PC-3 (cell line): ENCODE measurements at regions not wholly inside any gene's neighbourhood (a gene's known extent, or its start where the extent isn't known, plus 50 kb on each side); places are given as distances from the start of the nearest gene placed in this dataset.
A peak's percentile ranks its signal among the peaks of the same experiment; 100 is the strongest.

Source experiments
- ATAC-seq: fragments of 200-7000 bp; cut with Tn5 transposase; 2 replicates; pipeline ENCODE4 v1.9.1; 2020; ENCODE audit warnings: mild to moderate bottlenecking, moderate library complexity
- BruUV-seq: library from RNA; stranded (reverse); fragments of 400-500 nt; replicated peaks from 2 replicates; lab custom pipeline; 2021; lab: Mats Ljungman, UMichigan
- CTCF ChIA-PET: fragments of 300-600 bp; sonication (Branson Sonifier 250); formaldehyde crosslinking; loops from one replicate; lab custom pipeline; 2022; ENCODE audit warnings: antibody characterized with exemption; lab: Charles Lee
- POLR2A ChIA-PET: fragments of 300-600 bp; sonication (Branson Sonifier 250); formaldehyde crosslinking; loops from one replicate; lab custom pipeline; 2022; ENCODE audit warnings: antibody characterized with exemption; ENCODE audit not compliant: unreplicated experiment; lab: Charles Lee
- DNase-seq: peaks from one replicate; pipeline ENCODE4 v3.0.0-alpha.2; 2015
- H2AFZ ChIP-seq: fragments of 300-600 bp; sonication (generic); 2 replicates; pipeline ENCODE4 v1.6.0; 2016; ENCODE audit warnings: antibody characterized with exemption, low read length
- H3F3A ChIP-seq: fragments of 300-600 bp; sonication (generic); one replicate; pipeline ENCODE4 v1.6.0; 2017; ENCODE audit warnings: antibody characterized with exemption, low read length, control low read depth, mild to moderate bottlenecking; ENCODE audit not compliant: unreplicated experiment
- H3K27ac ChIP-seq: fragments of 300-600 bp; sonication (generic); 2 replicates; pipeline ENCODE4 v1.5.1; 2016; ENCODE audit warnings: mild to moderate bottlenecking, low read length
- H3K27me3 ChIP-seq: fragments of 300-600 bp; sonication (generic); 2 replicates; pipeline ENCODE4 v1.6.1; 2016; ENCODE audit warnings: low read length, mixed read lengths
- H3K36me3 ChIP-seq: fragments of 300-600 bp; sonication (generic); 2 replicates; pipeline ENCODE4 v1.6.1; 2016; ENCODE audit warnings: low read depth, mixed run types, low read length, mixed read lengths
- H3K4me1 ChIP-seq: fragments of 300-600 bp; sonication (generic); 2 replicates; pipeline ENCODE4 v1.5.1; 2016; ENCODE audit warnings: low read length; ENCODE audit not compliant: insufficient read depth
- H3K4me2 ChIP-seq: fragments of 300-600 bp; sonication (generic); 2 replicates; pipeline ENCODE4 v1.6.0; 2016; ENCODE audit warnings: low read length
- H3K4me3 ChIP-seq: fragments of 300-600 bp; sonication (generic); 2 replicates; pipeline ENCODE4 v1.5.1; 2016; ENCODE audit warnings: mild to moderate bottlenecking, low read length, mixed read lengths
- H3K79me2 ChIP-seq: fragments of 300-600 bp; sonication (generic); 2 replicates; pipeline ENCODE4 v1.6.1; 2017; ENCODE audit warnings: low read length, mixed read lengths
- H3K9ac ChIP-seq: fragments of 300-600 bp; sonication (generic); 2 replicates; pipeline ENCODE4 v1.6.0; 2016; ENCODE audit warnings: mild to moderate bottlenecking, low read length
- H3K9me2 ChIP-seq: fragments of 300-600 bp; sonication (generic); replicated peaks from 2 replicates; pipeline ENCODE4 v1.6.1; 2016; ENCODE audit warnings: mixed run types, low read length, mixed read lengths
- H3K9me3 ChIP-seq: fragments of 300-600 bp; sonication (generic); 2 replicates; pipeline ENCODE4 v1.6.1; 2016; ENCODE audit warnings: low read length, mixed read lengths
- H4K20me1 ChIP-seq: fragments of 300-600 bp; sonication (generic); 2 replicates; pipeline ENCODE4 v1.6.1; 2016; ENCODE audit warnings: low read length, mixed read lengths
- EZH2 ChIP-seq: fragments of 300-600 bp; sonication (generic); IDR thresholded peaks from one replicate; pipeline ENCODE4 v1.6.1; 2017; ENCODE audit warnings: antibody characterized with exemption, mild to moderate bottlenecking, low read length; ENCODE audit not compliant: unreplicated experiment
- EZH2phosphoT487 ChIP-seq: fragments of 300-600 bp; sonication (generic); IDR thresholded peaks from 2 replicates; pipeline ENCODE4 v1.6.1; 2018; ENCODE audit warnings: mild to moderate bottlenecking, antibody characterized with exemption, low read length, borderline replicate concordance
- intact Hi-C: fragments of 100-400 bp; cut with micrococcal nuclease; formaldehyde crosslinking; loops from 2 replicates; pipeline ENCODE4 v1.9.0; 2023
- TF ChIP-seq, protein P1 (sequence below): fragments of 300-600 bp; sonication (generic); conservative IDR thresholded peaks from 2 replicates; pipeline ENCODE4 v1.5.1; 2017; ENCODE audit warnings: antibody characterized with exemption, low read depth, mild to moderate bottlenecking, low read length

DNA sequence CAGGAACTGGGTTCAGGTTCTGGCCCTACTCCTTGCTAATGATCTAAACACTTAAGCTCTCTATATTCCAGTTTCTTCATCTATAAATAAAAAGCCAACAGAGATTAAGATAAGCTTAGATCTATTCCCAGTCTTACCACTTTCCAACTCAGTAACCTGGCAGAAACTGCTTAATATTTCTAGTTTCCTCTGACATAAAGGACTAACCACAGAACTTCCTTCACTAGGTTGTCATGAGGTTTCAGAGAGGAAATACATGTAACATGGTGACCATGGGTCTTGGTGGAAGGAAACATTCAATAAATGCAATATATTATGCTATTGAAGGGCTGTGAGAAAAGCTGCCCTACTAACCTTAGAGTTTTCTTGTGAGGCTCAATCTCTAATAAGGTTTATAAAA is 114.4 kb upstream of the PDE1A start:
- Histone ChIP-seq H3K4me3 (no peak overlapping the region), H3K27ac (no peak overlapping the region), H3K36me3 (no peaks in the 10 kb centered on the region), H3K4me1 (no peaks in the 10 kb centered on the region), H3K9ac (no peak overlapping the region), H3K4me2 (no peak overlapping the region), H2AFZ (no peak overlapping the region), H3F3A (no peaks in the 10 kb centered on the region), H3K27me3 (peaks cover 5% of the 10 kb centered on the region; the same call in 1 of the 2 replicates), H3K79me2 (no peaks in the 10 kb centered on the region), H3K9me3 (no peaks in the 10 kb centered on the region), H4K20me1 (no peaks in the 10 kb centered on the region), H3K9me2 (no peaks in the 10 kb centered on the region)
- intact Hi-C loops, result no loop called here
- POLR2A ChIA-PET, result interaction anchor here (0.7 kb wide), 1 partner anchor 440 kb away, joined by 5 read pairs; no protein-coding TSS in a partner anchor
- DNase-seq (no peak), ATAC-seq (no peak)
- CTCF ChIA-PET, result interaction anchor here (0.6 kb wide), 1 partner anchor 108 kb away, joined by 3 read pairs; no protein-coding TSS in a partner anchor
- TF ChIP-seq EZH2, result no peak
- TF ChIP-seq, protein P1, sequence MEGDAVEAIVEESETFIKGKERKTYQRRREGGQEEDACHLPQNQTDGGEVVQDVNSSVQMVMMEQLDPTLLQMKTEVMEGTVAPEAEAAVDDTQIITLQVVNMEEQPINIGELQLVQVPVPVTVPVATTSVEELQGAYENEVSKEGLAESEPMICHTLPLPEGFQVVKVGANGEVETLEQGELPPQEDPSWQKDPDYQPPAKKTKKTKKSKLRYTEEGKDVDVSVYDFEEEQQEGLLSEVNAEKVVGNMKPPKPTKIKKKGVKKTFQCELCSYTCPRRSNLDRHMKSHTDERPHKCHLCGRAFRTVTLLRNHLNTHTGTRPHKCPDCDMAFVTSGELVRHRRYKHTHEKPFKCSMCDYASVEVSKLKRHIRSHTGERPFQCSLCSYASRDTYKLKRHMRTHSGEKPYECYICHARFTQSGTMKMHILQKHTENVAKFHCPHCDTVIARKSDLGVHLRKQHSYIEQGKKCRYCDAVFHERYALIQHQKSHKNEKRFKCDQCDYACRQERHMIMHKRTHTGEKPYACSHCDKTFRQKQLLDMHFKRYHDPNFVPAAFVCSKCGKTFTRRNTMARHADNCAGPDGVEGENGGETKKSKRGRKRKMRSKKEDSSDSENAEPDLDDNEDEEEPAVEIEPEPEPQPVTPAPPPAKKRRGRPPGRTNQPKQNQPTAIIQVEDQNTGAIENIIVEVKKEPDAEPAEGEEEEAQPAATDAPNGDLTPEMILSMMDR, result no peak
- no peak for TF ChIP-seq EZH2phosphoT487
- BruUV-seq, result no TSS peak

DNA sequence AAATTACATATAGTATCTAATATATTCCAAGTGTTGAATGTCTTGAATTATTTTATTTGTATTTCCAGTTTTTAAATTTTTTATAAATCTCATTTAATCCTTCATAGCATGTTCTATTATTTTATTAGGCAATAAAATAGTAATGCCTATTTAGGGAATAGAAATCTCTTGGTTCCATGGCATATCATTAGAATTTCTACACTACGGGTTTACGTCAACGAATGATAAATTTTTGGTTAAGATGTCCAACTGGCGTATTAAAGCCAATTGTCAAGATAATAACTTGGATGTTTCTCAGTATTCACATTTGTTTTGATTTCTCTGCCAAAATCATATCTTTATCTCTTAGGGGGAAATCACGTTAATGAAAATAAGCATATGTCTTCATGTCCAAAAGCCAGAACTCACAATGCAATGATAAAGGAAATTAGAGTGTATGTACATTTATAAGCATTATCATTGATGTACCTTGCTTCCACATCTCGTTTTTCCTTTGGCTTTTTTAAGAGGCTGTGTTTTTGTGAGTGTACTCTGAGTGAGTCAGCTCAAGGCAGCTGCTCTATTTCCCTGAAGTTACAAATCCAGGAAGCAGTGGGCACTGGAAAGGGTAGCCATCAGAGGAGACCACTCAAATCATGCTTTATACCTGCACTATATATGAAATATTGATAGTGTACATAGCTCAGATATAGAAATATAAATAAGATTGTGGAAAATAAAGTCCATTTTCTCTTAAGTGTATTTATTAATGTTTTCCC is 115.8 kb upstream of the PDE1A start:
- Histone ChIP-seq H3K4me2 (no peak overlapping the region), H3K9ac (no peak overlapping the region), H3K27me3 (peaks cover 13% of the 10 kb centered on the region; the same call in 1 of the 2 replicates), H3F3A (no peaks in the 10 kb centered on the region), H2AFZ (no peak overlapping the region), H3K4me3 (no peak overlapping the region), H4K20me1 (no peaks in the 10 kb centered on the region), H3K9me2 (no peaks in the 10 kb centered on the region), H3K36me3 (no peaks in the 10 kb centered on the region), H3K4me1 (no peaks in the 10 kb centered on the region), H3K27ac (no peak overlapping the region), H3K79me2 (no peaks in the 10 kb centered on the region), H3K9me3 (no peaks in the 10 kb centered on the region)
- intact Hi-C loops, result no loop called here
- BruUV-seq, result no TSS peak
- ATAC-seq, result peak; percentile 55
- TF ChIP-seq EZH2 (no peak), EZH2phosphoT487 (no peak)
- TF ChIP-seq, protein P1, result no peak
- CTCF ChIA-PET, result no interaction called here
- DNase-seq, result no peak
- POLR2A ChIA-PET, result no interaction called here

DNA sequence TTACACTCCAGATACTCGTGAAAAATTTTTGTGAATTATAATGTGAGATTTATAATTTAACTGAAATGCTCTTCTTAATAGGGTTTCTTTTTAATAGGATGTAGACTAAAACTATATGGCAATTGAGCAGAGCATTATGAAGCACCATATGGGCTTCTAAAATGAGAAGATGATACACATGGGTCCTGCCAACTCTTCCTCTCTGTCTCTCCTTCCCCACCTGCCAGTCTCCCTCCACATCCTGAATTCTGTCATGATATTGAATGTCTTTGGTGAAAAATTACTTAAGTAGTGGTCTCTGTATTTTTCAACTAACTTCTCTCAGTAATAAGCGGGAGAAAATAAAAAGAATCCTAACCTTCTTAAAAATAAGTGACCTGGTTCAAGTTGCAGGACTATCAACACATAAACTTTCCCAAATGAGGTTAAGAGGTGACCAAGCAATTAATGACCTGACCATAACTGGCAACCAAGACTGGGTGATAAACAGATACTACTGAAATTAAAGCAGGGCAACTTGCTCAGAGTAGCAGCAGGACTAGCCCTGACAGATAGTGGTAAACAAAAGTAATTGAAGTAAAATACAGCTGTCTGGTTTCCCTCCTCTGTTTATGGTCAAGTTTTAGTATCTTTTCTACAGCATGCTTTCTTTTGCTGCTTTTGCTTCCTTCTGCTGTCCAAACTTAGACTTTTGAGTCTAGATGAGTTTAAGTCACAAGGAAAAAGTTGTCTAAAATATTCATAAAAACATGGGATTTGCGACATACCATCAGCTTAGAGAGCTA is 117.1 kb upstream of the PDE1A start:
- no peak overlapping the region for H3K4me2 ChIP-seq
- no TSS peak for BruUV-seq
- POLR2A ChIA-PET, result no interaction called here

More for the DNA sequence above, 117.1 kb upstream of the PDE1A start:
- no peak overlapping the region for H3K9ac ChIP-seq
- H3K27ac ChIP-seq, result no peak overlapping the region
- no peaks in the 10 kb centered on the region for H3K36me3 ChIP-seq
- intact Hi-C loops, result no loop called here
- no peaks in the 10 kb centered on the region for H4K20me1 ChIP-seq
- no peak for TF ChIP-seq EZH2
- H3K9me2 ChIP-seq, result no peaks in the 10 kb centered on the region
- H3K4me3 ChIP-seq, result no peak overlapping the region
- no peak overlapping the region for H2AFZ ChIP-seq
- no peaks in the 10 kb centered on the region for H3K9me3 ChIP-seq
- peaks cover 23% of the 10 kb centered on the region; the same call in 1 of the 2 replicates for H3K27me3 ChIP-seq
- H3F3A ChIP-seq, result no peaks in the 10 kb centered on the region
- CTCF ChIA-PET, result no interaction called here
- H3K79me2 ChIP-seq, result no peaks in the 10 kb centered on the region
- DNase-seq (no peak), ATAC-seq (no peak)
- no peaks in the 10 kb centered on the region for H3K4me1 ChIP-seq
